ENCODE measurements at regions not wholly inside any gene's neighbourhood (a gene's known extent, or its start where the extent isn't known, plus 50 kb on each side); places are given as distances from the start of the nearest gene placed in this dataset.

- TF ChIP-seq EZH2 (IDR thresholded peaks at IDR 0.05; ENCODE audit: insufficient read depth, poor library complexity, severe bottlenecking) (no peak), EZH2phosphoT487 (IDR thresholded peaks at IDR 0.05; ENCODE audit: insufficient read depth, low read depth) (no peak)
These were observed 1071.2 kb downstream of the TYW1 start for GRCh38 chr7:68067845-68068244.

Measured in GM23248 (cell line).